ENCODE measurements at regions not wholly inside any gene's neighbourhood (a gene's known extent, or its start where the extent isn't known, plus 50 kb on each side); places are given as distances from the start of the nearest gene placed in this dataset.

- DNase-seq = no peak
These were observed 70.1 kb upstream of the RAPGEF1 start for GRCh38 chr9:131809941-131810344.

- DNase-seq = no peak
These were observed 68.4 kb upstream of the RAPGEF1 start for GRCh38 chr9:131808291-131808690.

- no peak for DNase-seq
These were observed 67.5 kb upstream of the RAPGEF1 start for GRCh38 chr9:131807144-131807983.

GRCh38 chr9:131805803-131806202 is 65.9 kb upstream of the RAPGEF1 start:
- no peak for DNase-seq

GRCh38 chr9:131804826-131805225 is 65.0 kb upstream of the RAPGEF1 start:
- no peak for DNase-seq

- DNase-seq = no peak
These were observed 64.0 kb upstream of the RAPGEF1 start for GRCh38 chr9:131803758-131804411.

GRCh38 chr9:131801810-131802209 is 61.9 kb upstream of the RAPGEF1 start:
- DNase-seq = no peak

GRCh38 chr9:131800843-131801242 is 61.0 kb upstream of the RAPGEF1 start:
- no peak for DNase-seq

- no peak for DNase-seq
These were observed 60.5 kb upstream of the RAPGEF1 start for GRCh38 chr9:131800366-131800765.

- peak; percentile 43 for DNase-seq
These were observed 59.4 kb upstream of the RAPGEF1 start for GRCh38 chr9:131799177-131799823.

- no peak for DNase-seq
These were observed 58.4 kb upstream of the RAPGEF1 start for GRCh38 chr9:131798246-131798645.

- no peak for DNase-seq
These were observed 54.5 kb upstream of the RAPGEF1 start for GRCh38 chr9:131794393-131794792.

- DNase-seq = no peak
These were observed 51.8 kb upstream of the RAPGEF1 start for GRCh38 chr9:131791542-131792254.

All from hematopoietic multipotent progenitor cell treated with erythropoietin and hydrocortisone succinate and interleukin-3 and kit ligand, for 8 days (in vitro differentiated cells).